H1 (cell line): ENCODE measurements at regions not wholly inside any gene's neighbourhood (a gene's known extent, or its start where the extent isn't known, plus 50 kb on each side); places are given as distances from the start of the nearest gene placed in this dataset.

ENCODE experiments used
- CTCF ChIA-PET: fragments of 300-600 bp; sonication (Branson Sonifier 250); formaldehyde crosslinking; loops from one replicate; lab custom pipeline; 2021; ENCODE audit not compliant: partially characterized antibody; lab: Charles Lee
- POLR2A ChIA-PET: fragments of 300-600 bp; sonication (Branson Sonifier 250); formaldehyde crosslinking; loops from one replicate; lab custom pipeline; 2021; ENCODE audit warnings: inconsistent platforms; ENCODE audit not compliant: partially characterized antibody; lab: Charles Lee
- DNase-seq, 2 experiments: peaks; one replicate each; pipeline versions ENCODE4 v3.0.0 to v3.0.0-alpha.2; 2010 to 2022; ENCODE audit warnings: low spot score in 2 of 2, low read depth in 1 of 2, mixed read lengths in 1 of 2
- FAIRE-seq: peaks from 2 replicates; lab custom pipeline; 2011; peaks lifted over from hg19 to GRCh38; lab: Jason Lieb, UNC
- H2AFZ ChIP-seq: 2 replicates; pipeline ENCODE4 v1.8.1; 2012; ENCODE audit warnings: low read length, inconsistent platforms
- H2AK5ac ChIP-seq: 2 replicates; pipeline ENCODE4 v1.6.1; 2013; ENCODE audit warnings: low read depth, low read length
- H2BK120ac ChIP-seq: replicated peaks from 2 replicates; pipeline ENCODE3; 2013; ENCODE audit warnings: low read depth, low read length, inconsistent platforms
- H2BK12ac ChIP-seq: 2 replicates; pipeline ENCODE4 v1.6.1; 2013; ENCODE audit warnings: low read depth, low read length
- H2BK15ac ChIP-seq: 2 replicates; pipeline ENCODE4 v1.6.1; 2013; ENCODE audit warnings: low read length
- H2BK20ac ChIP-seq: 2 replicates; pipeline ENCODE4 v1.6.1; 2013; ENCODE audit warnings: low read length
- H2BK5ac ChIP-seq: 2 replicates; pipeline ENCODE4 v1.6.1; 2013; ENCODE audit warnings: low read depth, low read length
- H3K14ac ChIP-seq: 2 replicates; pipeline ENCODE4 v1.6.1; 2013; ENCODE audit warnings: inconsistent platforms; ENCODE audit not compliant: insufficient read length
- H3K18ac ChIP-seq: 2 replicates; pipeline ENCODE4 v1.6.1; 2013; ENCODE audit warnings: low read length; ENCODE audit errors: extremely low read depth
- H3K23ac ChIP-seq: 2 replicates; pipeline ENCODE4 v1.6.1; 2013; ENCODE audit warnings: inconsistent platforms; ENCODE audit not compliant: insufficient read length
- H3K23me2 ChIP-seq: 2 replicates; pipeline ENCODE4 v1.6.1; 2013; ENCODE audit warnings: low read depth, low read length
- H3K27ac ChIP-seq: 2 replicates; pipeline ENCODE4 v1.6.1; 2011; ENCODE audit warnings: low read depth, low read length, inconsistent platforms
- H3K27me3 ChIP-seq, 4 experiments: replicated peaks in 1 of 4; 1 replicate in 1 of 4; 2 replicates in 3 of 4; pipeline versions ENCODE4 v1.6.1 to v1.8.1; 2011 to 2013; ENCODE audit warnings: low read length in 3 of 4, mild to moderate bottlenecking in 3 of 4, inconsistent platforms in 2 of 4, mixed read lengths in 2 of 4, moderate library complexity in 1 of 4; ENCODE audit not compliant: control insufficient read depth in 3 of 4, insufficient read depth in 3 of 4; ENCODE audit errors: extremely low read depth in 1 of 4
- H3K36me3 ChIP-seq, 4 experiments: 2 replicates each; pipeline versions ENCODE4 v1.6.1 to v1.8.1; 2011 to 2013; ENCODE audit warnings: mild to moderate bottlenecking in 4 of 4, low read length in 3 of 4, moderate library complexity in 2 of 4, control low read depth in 1 of 4, inconsistent platforms in 1 of 4; ENCODE audit not compliant: insufficient read depth in 4 of 4, control insufficient read depth in 2 of 4
- H3K4ac ChIP-seq: replicated peaks from 2 replicates; pipeline ENCODE3; 2013; ENCODE audit warnings: low read length, low read depth, mixed read lengths, inconsistent platforms; ENCODE audit not compliant: insufficient read length
- H3K4me1 ChIP-seq, 4 experiments: replicated peaks in 1 of 4; 1 replicate in 1 of 4; 2 replicates in 3 of 4; pipeline versions ENCODE4 v1.6.1 to v1.8.1; 2011 to 2013; ENCODE audit warnings: low read length in 3 of 4, inconsistent platforms in 2 of 4, mixed read lengths in 1 of 4; ENCODE audit not compliant: insufficient read depth in 4 of 4, control insufficient read depth in 3 of 4
- H3K4me2 ChIP-seq, 2 experiments: 2 replicates each; pipeline versions ENCODE4 v1.6.1 to v1.8.1; 2011 to 2013; ENCODE audit warnings: low read depth in 2 of 2, low read length in 2 of 2, control low read depth in 1 of 2, inconsistent platforms in 1 of 2, mild to moderate bottlenecking in 1 of 2; ENCODE audit not compliant: insufficient read depth in 1 of 2
- H3K4me3 ChIP-seq, 4 experiments: fragments of 200-600, 300-600 bp in 1 of 4; sonication (generic), shearing (Covaris generic), sonication (Bioruptor Twin) in 1 of 4; 2 replicates each; pipeline versions ENCODE4 v1.5.1 to v1.8.1; 2011 to 2016; ENCODE audit warnings: low read length in 4 of 4, low read depth in 3 of 4, control low read depth in 2 of 4, inconsistent platforms in 2 of 4, mild to moderate bottlenecking in 2 of 4, mixed read lengths in 1 of 4, moderate library complexity in 1 of 4; ENCODE audit not compliant: insufficient read depth in 2 of 4; ENCODE audit errors: extremely low read depth in 1 of 4
- H3K56ac ChIP-seq: replicated peaks from 2 replicates; pipeline ENCODE3; 2013; ENCODE audit warnings: low read depth, mild to moderate bottlenecking, mixed read lengths, low read length, inconsistent platforms; ENCODE audit not compliant: insufficient read length
- H3K79me1 ChIP-seq: 2 replicates; pipeline ENCODE4 v1.6.1; 2013; ENCODE audit warnings: low read depth, low read length, control low read depth
- H3K79me2 ChIP-seq, 2 experiments: 2 replicates each; pipeline versions ENCODE4 v1.6.1 to v1.8.1; 2012 to 2013; ENCODE audit warnings: low read length in 2 of 2, mild to moderate bottlenecking in 2 of 2, inconsistent platforms in 1 of 2; ENCODE audit not compliant: insufficient read depth in 2 of 2, control insufficient read depth in 1 of 2
- H3K9ac ChIP-seq, 4 experiments: replicated peaks in 1 of 4; 1 replicate in 1 of 4; 2 replicates in 3 of 4; pipeline versions ENCODE4 v1.6.1 to v1.8.1; 2011 to 2013; ENCODE audit warnings: low read depth in 3 of 4, low read length in 3 of 4, control low read depth in 2 of 4, mild to moderate bottlenecking in 2 of 4, moderate library complexity in 2 of 4, inconsistent platforms in 1 of 4; ENCODE audit errors: extremely low read depth in 1 of 4
- H3K9me3 ChIP-seq, 2 experiments: 2 replicates each; pipeline versions ENCODE4 v1.6.1 to v1.8.1; 2012 to 2013; ENCODE audit warnings: mild to moderate bottlenecking in 2 of 2, moderate library complexity in 2 of 2, control low read depth in 1 of 2, inconsistent platforms in 1 of 2, low read depth in 1 of 2, low read length in 1 of 2, mixed read lengths in 1 of 2; ENCODE audit not compliant: insufficient read depth in 2 of 2
- H4K20me1 ChIP-seq, 2 experiments: replicated peaks in 1 of 2; 2 replicates each; pipeline versions ENCODE3 to v1.8.1; 2011 to 2013; ENCODE audit warnings: inconsistent platforms in 2 of 2, low read length in 2 of 2, mild to moderate bottlenecking in 1 of 2; ENCODE audit not compliant: insufficient read depth in 2 of 2, control insufficient read depth in 1 of 2
- H4K5ac ChIP-seq: 2 replicates; pipeline ENCODE4 v1.6.1; 2013; ENCODE audit warnings: low read length, low read depth, mixed read lengths, inconsistent platforms; ENCODE audit not compliant: insufficient read length
- H4K8ac ChIP-seq: 2 replicates; pipeline ENCODE4 v1.8.0; 2013; ENCODE audit warnings: mild to moderate bottlenecking, moderate library complexity, low read length, inconsistent platforms; ENCODE audit not compliant: insufficient read depth; ENCODE audit errors: extremely low read depth
- H4K91ac ChIP-seq: replicated peaks from 2 replicates; pipeline ENCODE3; 2013; ENCODE audit warnings: low read length, mixed read lengths, inconsistent platforms; ENCODE audit not compliant: insufficient read length
- CBX5 ChIP-seq: fragments of 300-800, 300-1000 bp; sonication (generic); IDR thresholded peaks from 2 replicates; pipeline ENCODE4 v1.7.1; 2016; ENCODE audit warnings: antibody characterized with exemption, low read length, low read depth
- FOSL1 ChIP-seq: IDR thresholded peaks from 2 replicates; pipeline ENCODE4 v1.6.1; 2011; ENCODE audit warnings: mild to moderate bottlenecking, low read depth, low read length, moderate library complexity; ENCODE audit not compliant: insufficient read depth
- HDAC6 ChIP-seq: IDR thresholded peaks from one replicate; pipeline ENCODE4 v1.7.1; 2012; ENCODE audit warnings: low read depth, mild to moderate bottlenecking, inconsistent platforms, low read length, moderate library complexity
- SIN3A ChIP-seq, 2 experiments: IDR thresholded peaks in 1 of 2; conservative IDR thresholded peaks in 1 of 2; 2 replicates each; pipeline ENCODE4 v1.6.1; 2011 to 2012; ENCODE audit warnings: low read length in 2 of 2, improper control_type of control experiment in 1 of 2, low read depth in 1 of 2, mild to moderate bottlenecking in 1 of 2
- SP4 ChIP-seq: IDR thresholded peaks from 2 replicates; pipeline ENCODE4 v1.6.1; 2012; ENCODE audit warnings: low read length, inconsistent platforms
- TAF1 ChIP-seq: IDR thresholded peaks from 2 replicates; pipeline ENCODE4 v1.6.1; 2011; ENCODE audit warnings: mild to moderate bottlenecking, low read depth, low read length
- WGBS, 2 experiments: shearing (Covaris generic) in 1 of 2; methylation state at CpG; one replicate each; pipeline versions ENCODE4 v1.1.6 to v1.1.7; 2013 to 2015; ENCODE audit warnings: low lambda C conversion rate in 2 of 2, mixed read lengths in 2 of 2, inconsistent platforms in 1 of 2, low coverage in 1 of 2, missing lambda C conversion rate in 1 of 2; ENCODE audit not compliant: insufficient replicate concordance in 2 of 2, insufficient coverage in 1 of 2, insufficient read length in 1 of 2; ENCODE audit errors: extremely low coverage in 1 of 2, missing lambda C conversion rate in 1 of 2; 5-methylcytosine and 5-hydroxymethylcytosine counted together

DNA sequence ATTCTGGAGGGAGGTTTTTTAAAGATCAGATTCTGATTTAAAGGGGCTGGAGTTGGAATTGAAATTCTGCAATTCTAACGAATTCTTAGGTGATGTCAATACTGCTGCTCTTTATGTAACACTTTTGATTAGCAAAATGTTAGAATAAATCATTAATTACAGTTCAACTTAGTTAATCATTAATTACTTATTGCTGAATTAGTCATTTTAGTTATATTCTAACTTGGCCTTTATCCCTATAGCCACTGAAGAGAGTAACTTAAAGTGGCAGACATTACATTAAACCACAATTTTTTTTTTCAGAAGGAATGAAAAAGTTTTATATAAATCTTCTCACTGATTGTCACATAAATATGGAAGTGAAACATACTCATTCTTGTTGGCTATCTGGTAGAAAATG lies 206.6 kb upstream of the ITM2A start:
- no peak overlapping the region for H2BK5ac ChIP-seq
- FAIRE-seq, result no peak

More for the DNA sequence above, 206.6 kb upstream of the ITM2A start:
- Histone ChIP-seq H3K79me2 (no peaks in the 10 kb centered on the region), H2BK15ac (no peak overlapping the region), H3K14ac (no peak overlapping the region), H3K9me3 (no peaks in the 10 kb centered on the region), H3K4me2 (no peak overlapping the region), H3K27me3 (no peaks in the 10 kb centered on the region), H2BK20ac (no peak overlapping the region), H4K91ac (no peak overlapping the region), H3K36me3 (no peaks in the 10 kb centered on the region), H2AK5ac (no peak overlapping the region), H4K5ac (no peak overlapping the region), H3K56ac (no peak overlapping the region), H2AFZ (no peak overlapping the region), H3K18ac (no peak overlapping the region), H3K23me2 (no peaks in the 10 kb centered on the region), H3K27ac (no peak overlapping the region), H3K4me1 (no peaks in the 10 kb centered on the region), H3K4ac (no peak overlapping the region), H3K4me3 (no peak overlapping the region), H4K20me1 (no peaks in the 10 kb centered on the region), H2BK120ac (no peak overlapping the region), H4K8ac (no peak overlapping the region), H2BK12ac (no peak overlapping the region), H3K23ac (no peak overlapping the region), H3K9ac (no peak overlapping the region), H3K79me1 (no peaks in the 10 kb centered on the region)
- 91% methylated on average over 1 of the region's 1 CpG; no CpG with 5 or more reads in 1 of the 2 experiments for WGBS, 2 experiments
- TF ChIP-seq HDAC6 (no peak), FOSL1 (no peak), TAF1 (no peak), SIN3A (conservative IDR thresholded peaks at IDR 0.05 in 1 of 2, IDR thresholded peaks at IDR 0.05 in 1 of 2; ENCODE audit: low read depth in 1 of 2, low read length in 2 of 2) (no peak), SP4 (no peak), CBX5 (no peak)
- no peak for DNase-seq
- CTCF ChIA-PET, result no interaction called here
- POLR2A ChIA-PET, result no interaction called here
